Sigmoid colon (tissue), 4 donors: ENCODE measurements at regions not wholly inside any gene's neighbourhood (a gene's known extent, or its start where the extent isn't known, plus 50 kb on each side); places are given as distances from the start of the nearest gene placed in this dataset.

Source experiments
- CTCF ChIP-seq, 4 experiments: fragments of 450-650 bp in 3 of 4; fragments of 200-600 bp in 1 of 4; IDR thresholded peaks; one replicate each; pipeline ENCODE4 v1.5.1; 2016 to 2019; ENCODE audit warnings: antibody characterized with exemption in 4 of 4, mild to moderate bottlenecking in 3 of 4, moderate library complexity in 2 of 4
- EP300 ChIP-seq, 4 donors: sonication (generic); formaldehyde crosslinking; IDR thresholded peaks; one replicate each; pipeline ENCODE4 v1.6.1; 2017; ENCODE audit warnings: antibody characterized with exemption in 4 of 4
- POLR2A ChIP-seq, 2 donors: fragments of 450-650 bp; IDR thresholded peaks; one replicate each; pipeline ENCODE4 v1.6.1; 2016; ENCODE audit warnings: antibody characterized with exemption in 2 of 2, mild to moderate bottlenecking in 2 of 2, moderate library complexity in 2 of 2
- POLR2AphosphoS5 ChIP-seq, 4 donors: sonication (generic); formaldehyde crosslinking; IDR thresholded peaks; one replicate each; pipeline ENCODE4 v1.6.1; 2017; ENCODE audit warnings: antibody characterized with exemption in 4 of 4

- no peak for TF ChIP-seq CTCF (IDR thresholded peaks at IDR 0.05)
- no peak for TF ChIP-seq POLR2A (IDR thresholded peaks at IDR 0.05)
- no peak for TF ChIP-seq POLR2AphosphoS5 (IDR thresholded peaks at IDR 0.05)
- no peak for TF ChIP-seq EP300 (IDR thresholded peaks at IDR 0.05)
Measured at GRCh38 chr1:143672983-143673382, 298.8 kb downstream of the FAM72C start.
